ENCODE measurements at regions not wholly inside any gene's neighbourhood (a gene's known extent, or its start where the extent isn't known, plus 50 kb on each side); places are given as distances from the start of the nearest gene placed in this dataset.

GRCh38 chr11:32028201-32028600, 62.7 kb upstream of the RCN1 start:
- H3K9me3 ChIP-seq (ENCODE audit: insufficient read depth, low read depth, low read length) = no peaks in the 10 kb centered on the region
- no peaks in the 10 kb centered on the region for H3K9me2 ChIP-seq (replicated peaks; ENCODE audit: low read depth, low read length)
- H3K4me2 ChIP-seq (ENCODE audit: low read depth, low read length, poor library complexity, severe bottlenecking) = no peak overlapping the region
- H2AFZ ChIP-seq (ENCODE audit: low read length) = no peak overlapping the region
- no peaks in the 10 kb centered on the region for H3F3A ChIP-seq (ENCODE audit: low read depth)
- no peaks in the 10 kb centered on the region for H3K79me2 ChIP-seq (ENCODE audit: insufficient read depth, low read length)
- H3K4me3 ChIP-seq (ENCODE audit: low read length, poor library complexity, severe bottlenecking) = no peak overlapping the region
- TF ChIP-seq CTCF (conservative IDR thresholded peaks at IDR 0.05; ENCODE audit: low read length) (no peak), EZH2phosphoT487 (IDR thresholded peaks at IDR 0.05; ENCODE audit: borderline replicate concordance) (no peak)
- H3K27me3 ChIP-seq (ENCODE audit: insufficient read depth, low read length, poor library complexity, severe bottlenecking) = no peaks in the 10 kb centered on the region
- no peaks in the 10 kb centered on the region for H3K36me3 ChIP-seq (ENCODE audit: insufficient read depth, low read length)
- no peaks in the 10 kb centered on the region for H4K20me1 ChIP-seq (ENCODE audit: insufficient read depth, low read length, poor library complexity, severe bottlenecking)
- H3K9ac ChIP-seq (ENCODE audit: low read depth, low read length, poor library complexity, severe bottlenecking) = no peak overlapping the region
- no peaks in the 10 kb centered on the region for H3K4me1 ChIP-seq (ENCODE audit: insufficient read depth, low read length, poor library complexity, severe bottlenecking)

GRCh38 chr11:32026766-32027165, 64.1 kb upstream of the RCN1 start:
- H3F3A ChIP-seq (ENCODE audit: low read depth) = no peaks in the 10 kb centered on the region
- no peaks in the 10 kb centered on the region for H3K79me2 ChIP-seq (ENCODE audit: insufficient read depth, low read length)
- H3K4me2 ChIP-seq (ENCODE audit: low read depth, low read length, poor library complexity, severe bottlenecking) = no peak overlapping the region
- no peaks in the 10 kb centered on the region for H4K20me1 ChIP-seq (ENCODE audit: insufficient read depth, low read length, poor library complexity, severe bottlenecking)
- TF ChIP-seq EZH2phosphoT487 (IDR thresholded peaks at IDR 0.05; ENCODE audit: borderline replicate concordance) (no peak), CTCF (conservative IDR thresholded peaks at IDR 0.05; ENCODE audit: low read length) (no peak)
- H3K36me3 ChIP-seq (ENCODE audit: insufficient read depth, low read length) = no peaks in the 10 kb centered on the region
- no peak overlapping the region for H3K4me3 ChIP-seq (ENCODE audit: low read length, poor library complexity, severe bottlenecking)
- no peak overlapping the region for H3K9ac ChIP-seq (ENCODE audit: low read depth, low read length, poor library complexity, severe bottlenecking)
- H3K9me3 ChIP-seq (ENCODE audit: insufficient read depth, low read depth, low read length) = no peaks in the 10 kb centered on the region
- H3K27me3 ChIP-seq (ENCODE audit: insufficient read depth, low read length, poor library complexity, severe bottlenecking) = no peaks in the 10 kb centered on the region
- no peak overlapping the region for H2AFZ ChIP-seq (ENCODE audit: low read length)
- no peaks in the 10 kb centered on the region for H3K9me2 ChIP-seq (replicated peaks; ENCODE audit: low read depth, low read length)
- no peaks in the 10 kb centered on the region for H3K4me1 ChIP-seq (ENCODE audit: insufficient read depth, low read length, poor library complexity, severe bottlenecking)

GRCh38 chr11:32024948-32025347, 65.9 kb upstream of the RCN1 start:
- Histone ChIP-seq H3K9me3 (ENCODE audit: insufficient read depth, low read depth, low read length) (no peaks in the 10 kb centered on the region), H2AFZ (ENCODE audit: low read length) (no peak overlapping the region), H3K9ac (ENCODE audit: low read depth, low read length, poor library complexity, severe bottlenecking) (no peak overlapping the region), H3K27me3 (ENCODE audit: insufficient read depth, low read length, poor library complexity, severe bottlenecking) (no peaks in the 10 kb centered on the region), H4K20me1 (ENCODE audit: insufficient read depth, low read length, poor library complexity, severe bottlenecking) (no peaks in the 10 kb centered on the region), H3K36me3 (ENCODE audit: insufficient read depth, low read length) (no peaks in the 10 kb centered on the region), H3K9me2 (replicated peaks; ENCODE audit: low read depth, low read length) (no peaks in the 10 kb centered on the region), H3K4me2 (ENCODE audit: low read depth, low read length, poor library complexity, severe bottlenecking) (no peak overlapping the region), H3F3A (ENCODE audit: low read depth) (no peaks in the 10 kb centered on the region), H3K4me1 (ENCODE audit: insufficient read depth, low read length, poor library complexity, severe bottlenecking) (no peaks in the 10 kb centered on the region), H3K79me2 (ENCODE audit: insufficient read depth, low read length) (no peaks in the 10 kb centered on the region), H3K4me3 (ENCODE audit: low read length, poor library complexity, severe bottlenecking) (no peak overlapping the region)
- TF ChIP-seq CTCF (conservative IDR thresholded peaks at IDR 0.05; ENCODE audit: low read length) (no peak), EZH2phosphoT487 (IDR thresholded peaks at IDR 0.05; ENCODE audit: borderline replicate concordance) (no peak)

Measured in Loucy (cell line).